HFFc6 (cell line): ENCODE measurements at regions not wholly inside any gene's neighbourhood (a gene's known extent, or its start where the extent isn't known, plus 50 kb on each side); places are given as distances from the start of the nearest gene placed in this dataset.
"Not testable (repeated sequence)": the region's sequence is repeated elsewhere in the genome, so short reads cannot be mapped to it uniquely, and the experiment has no call there.

Experiments used
- DNase-seq: peaks from one replicate; pipeline ENCODE4 v3.0.0-alpha.2; 2018
- H3K27ac Mint-ChIP-seq: 2 replicates; pipeline ENCODE4 v1.8.0; 2020; ENCODE audit warnings: mild to moderate bottlenecking, mixed read lengths
- H3K27me3 Mint-ChIP-seq: 2 replicates; pipeline ENCODE4 v1.8.0; 2021; ENCODE audit warnings: mild to moderate bottlenecking, moderate library complexity, mixed read lengths; ENCODE audit not compliant: insufficient read depth
- H3K36me3 Mint-ChIP-seq: 2 replicates; pipeline ENCODE4 v1.8.0; 2021; ENCODE audit warnings: low read depth, mixed read lengths
- H3K4me1 Mint-ChIP-seq: 2 replicates; pipeline ENCODE4 v1.8.0; 2020; ENCODE audit warnings: low read depth, mixed read lengths
- H3K4me3 Mint-ChIP-seq: 2 replicates; pipeline ENCODE4 v1.8.0; 2020; ENCODE audit warnings: mild to moderate bottlenecking, moderate library complexity, mixed read lengths
- H3K9me3 Mint-ChIP-seq: 2 replicates; pipeline ENCODE4 v1.8.0; 2020; ENCODE audit warnings: mild to moderate bottlenecking, mixed read lengths
- TF ChIP-seq, protein P1 (sequence below): fragments of 200-600 bp; sonication (generic); IDR thresholded peaks from 2 replicates; pipeline ENCODE4 v1.5.0; 2021; ENCODE audit warnings: antibody characterized with exemption, mild to moderate bottlenecking

- no peak for DNase-seq
- Mint-ChIP-seq H3K4me1 (no peaks in the 10 kb centered on the region), H3K9me3 (peaks cover 28% of the 10 kb centered on the region; the same call in 1 of the 2 replicates), H3K27ac (no peak overlapping the region), H3K4me3 (no peak overlapping the region), H3K36me3 (no peaks in the 10 kb centered on the region), H3K27me3 (no peaks in the 10 kb centered on the region; the same call in 1 of the 2 replicates)
- TF ChIP-seq, protein P1, sequence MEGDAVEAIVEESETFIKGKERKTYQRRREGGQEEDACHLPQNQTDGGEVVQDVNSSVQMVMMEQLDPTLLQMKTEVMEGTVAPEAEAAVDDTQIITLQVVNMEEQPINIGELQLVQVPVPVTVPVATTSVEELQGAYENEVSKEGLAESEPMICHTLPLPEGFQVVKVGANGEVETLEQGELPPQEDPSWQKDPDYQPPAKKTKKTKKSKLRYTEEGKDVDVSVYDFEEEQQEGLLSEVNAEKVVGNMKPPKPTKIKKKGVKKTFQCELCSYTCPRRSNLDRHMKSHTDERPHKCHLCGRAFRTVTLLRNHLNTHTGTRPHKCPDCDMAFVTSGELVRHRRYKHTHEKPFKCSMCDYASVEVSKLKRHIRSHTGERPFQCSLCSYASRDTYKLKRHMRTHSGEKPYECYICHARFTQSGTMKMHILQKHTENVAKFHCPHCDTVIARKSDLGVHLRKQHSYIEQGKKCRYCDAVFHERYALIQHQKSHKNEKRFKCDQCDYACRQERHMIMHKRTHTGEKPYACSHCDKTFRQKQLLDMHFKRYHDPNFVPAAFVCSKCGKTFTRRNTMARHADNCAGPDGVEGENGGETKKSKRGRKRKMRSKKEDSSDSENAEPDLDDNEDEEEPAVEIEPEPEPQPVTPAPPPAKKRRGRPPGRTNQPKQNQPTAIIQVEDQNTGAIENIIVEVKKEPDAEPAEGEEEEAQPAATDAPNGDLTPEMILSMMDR, result no peak
These were observed 58.8 kb downstream of the UQCRFS1 start for GRCh38 chr19:29154163-29154562.

GRCh38 chr19:29145756-29146155 lies 67.2 kb downstream of the UQCRFS1 start:
- H3K27me3 Mint-ChIP-seq, result no peaks in the 10 kb centered on the region; the same call in none of the 2 replicates

DNA sequence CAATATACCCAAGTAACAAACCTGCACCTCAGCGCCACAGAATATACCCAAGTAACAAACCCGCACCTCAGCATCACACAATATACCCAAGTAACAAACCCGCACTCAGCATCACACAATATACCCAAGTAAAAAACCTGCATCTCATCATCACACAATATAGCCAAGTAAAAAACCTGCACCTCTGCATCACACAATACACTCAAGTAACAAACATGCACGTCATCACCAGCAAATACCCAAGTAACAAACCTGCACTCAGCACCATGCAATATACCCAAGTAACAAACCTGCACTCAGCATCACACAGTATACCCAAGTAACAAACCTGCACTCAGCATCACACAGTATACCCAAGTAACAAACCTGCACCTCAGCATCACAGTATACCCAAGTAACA lies 69.8 kb downstream of the UQCRFS1 start:
- DNase-seq, result no peak
- no peak overlapping the region for H3K27ac Mint-ChIP-seq
- no peaks in the 10 kb centered on the region for H3K36me3 Mint-ChIP-seq
- TF ChIP-seq, protein P1, result no peak
- H3K9me3 Mint-ChIP-seq, result peaks cover 28% of the 10 kb centered on the region
- no peaks in the 10 kb centered on the region for H3K4me1 Mint-ChIP-seq
- H3K4me3 Mint-ChIP-seq, result no peak overlapping the region
- no peaks in the 10 kb centered on the region; the same call in none of the 2 replicates for H3K27me3 Mint-ChIP-seq

More at GRCh38 chr19:29145756-29146155, 67.2 kb downstream of the UQCRFS1 start:
- TF ChIP-seq, protein P1, result no peak
- no peak overlapping the region for H3K27ac Mint-ChIP-seq
- no peaks in the 10 kb centered on the region for H3K4me1 Mint-ChIP-seq
- no peaks in the 10 kb centered on the region for H3K36me3 Mint-ChIP-seq
- H3K4me3 Mint-ChIP-seq, result no peak overlapping the region
- no peak for DNase-seq
- peaks cover 8% of the 10 kb centered on the region; the same call in 1 of the 2 replicates for H3K9me3 Mint-ChIP-seq

DNA sequence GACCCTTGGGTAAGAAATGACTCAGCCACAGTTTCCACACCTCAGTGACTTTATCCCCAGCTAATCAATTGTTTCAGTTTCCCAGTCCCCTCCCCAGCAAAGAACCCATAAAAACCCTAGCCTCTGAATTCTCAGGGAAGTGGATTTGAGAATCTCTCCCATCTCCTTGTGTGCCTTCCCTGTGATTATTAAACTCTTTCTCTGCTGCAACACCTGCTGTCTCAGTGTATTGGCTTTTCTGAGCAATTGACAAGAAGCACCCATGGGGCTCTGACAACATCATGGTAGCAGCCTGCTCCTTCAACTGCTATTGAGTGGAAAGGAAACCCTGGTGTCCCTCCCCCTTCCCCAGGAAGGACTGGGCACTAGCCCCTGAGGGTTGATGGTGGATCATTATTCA lies 73.7 kb downstream of the UQCRFS1 start:
- Mint-ChIP-seq H3K27ac (no peak overlapping the region), H3K4me3 (no peak overlapping the region), H3K36me3 (no peaks in the 10 kb centered on the region), H3K9me3 (peaks cover 45% of the 10 kb centered on the region), H3K27me3 (no peaks in the 10 kb centered on the region; the same call in none of the 2 replicates), H3K4me1 (no peaks in the 10 kb centered on the region)
- no peak for DNase-seq
- TF ChIP-seq, protein P1, result no peak

DNA sequence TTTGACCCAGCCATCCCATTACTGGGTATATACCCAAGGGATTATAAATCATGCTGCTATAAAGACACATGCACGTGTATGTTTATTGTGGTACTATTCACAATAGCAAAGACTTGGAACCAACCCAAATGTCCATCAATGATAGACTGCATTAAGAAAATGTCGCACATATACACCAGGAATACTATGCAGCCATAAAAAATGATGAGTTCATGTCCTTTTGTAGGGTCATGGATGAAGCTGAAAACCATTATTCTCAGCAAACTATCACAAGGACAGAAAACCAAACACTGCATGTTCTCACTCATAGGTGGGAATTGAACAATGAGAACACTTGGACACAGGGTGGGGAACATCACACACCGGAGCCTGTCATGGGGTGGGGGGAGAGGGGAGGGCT lies 74.7 kb downstream of the UQCRFS1 start:
- H3K4me3 Mint-ChIP-seq, H3K27ac Mint-ChIP-seq, H3K36me3 Mint-ChIP-seq, H3K4me1 Mint-ChIP-seq, H3K27me3 Mint-ChIP-seq, DNase-seq: not testable (repeated sequence)
- H3K9me3 Mint-ChIP-seq, result peaks cover 45% of the 10 kb centered on the region

DNA sequence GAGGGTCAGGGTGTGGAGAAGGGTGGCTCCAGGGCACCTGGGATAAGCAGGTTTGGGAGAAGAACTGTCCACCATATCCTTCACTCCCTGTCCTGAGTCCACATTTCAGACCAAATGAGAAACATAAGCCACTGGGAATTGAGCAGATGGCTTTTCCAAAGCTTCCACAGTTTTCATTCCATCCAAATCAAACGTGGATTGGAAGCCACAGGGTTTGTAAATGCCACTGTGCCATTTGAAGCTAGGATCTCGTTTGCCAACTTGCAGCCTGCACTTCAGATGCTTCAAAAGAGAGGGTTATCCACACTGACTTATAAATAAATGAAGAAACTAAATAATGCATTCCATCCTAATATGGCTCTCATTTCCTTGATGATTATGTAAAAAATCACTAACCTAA lies 81.5 kb downstream of the UQCRFS1 start:
- peaks cover 5% of the 10 kb centered on the region; the same call in 1 of the 2 replicates for H3K9me3 Mint-ChIP-seq
- H3K36me3 Mint-ChIP-seq, result no peaks in the 10 kb centered on the region
- TF ChIP-seq, protein P1, result no peak
- H3K27ac Mint-ChIP-seq, result no peak overlapping the region
- peaks cover 2% of the 10 kb centered on the region for H3K27me3 Mint-ChIP-seq
- H3K4me3 Mint-ChIP-seq, result no peak overlapping the region
- no peak for DNase-seq
- H3K4me1 Mint-ChIP-seq, result no peaks in the 10 kb centered on the region
